ENCODE measurements at regions not wholly inside any gene's neighbourhood (a gene's known extent, or its start where the extent isn't known, plus 50 kb on each side); places are given as distances from the start of the nearest gene placed in this dataset.

DNA sequence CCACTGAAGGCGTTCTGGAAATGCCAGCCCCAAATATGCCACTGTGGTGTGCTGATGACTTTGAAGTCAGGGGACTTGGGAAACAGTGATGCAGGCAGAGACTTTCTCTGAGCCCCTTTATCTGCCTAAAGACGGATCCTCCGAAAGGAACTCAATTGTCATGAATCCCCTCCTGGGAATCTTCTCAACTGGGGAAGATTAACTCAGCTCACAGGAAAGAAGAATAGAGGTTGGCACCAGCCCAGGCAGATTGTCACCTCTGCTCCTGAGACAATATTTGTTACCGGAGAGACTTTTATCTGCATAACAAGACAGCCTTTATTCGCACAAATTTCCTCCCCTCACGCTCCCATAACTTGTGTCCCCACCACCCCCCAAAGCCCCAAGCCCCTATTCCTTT, 414.4 kb downstream of the FUT8 start:
- TF ChIP-seq, protein P1, sequence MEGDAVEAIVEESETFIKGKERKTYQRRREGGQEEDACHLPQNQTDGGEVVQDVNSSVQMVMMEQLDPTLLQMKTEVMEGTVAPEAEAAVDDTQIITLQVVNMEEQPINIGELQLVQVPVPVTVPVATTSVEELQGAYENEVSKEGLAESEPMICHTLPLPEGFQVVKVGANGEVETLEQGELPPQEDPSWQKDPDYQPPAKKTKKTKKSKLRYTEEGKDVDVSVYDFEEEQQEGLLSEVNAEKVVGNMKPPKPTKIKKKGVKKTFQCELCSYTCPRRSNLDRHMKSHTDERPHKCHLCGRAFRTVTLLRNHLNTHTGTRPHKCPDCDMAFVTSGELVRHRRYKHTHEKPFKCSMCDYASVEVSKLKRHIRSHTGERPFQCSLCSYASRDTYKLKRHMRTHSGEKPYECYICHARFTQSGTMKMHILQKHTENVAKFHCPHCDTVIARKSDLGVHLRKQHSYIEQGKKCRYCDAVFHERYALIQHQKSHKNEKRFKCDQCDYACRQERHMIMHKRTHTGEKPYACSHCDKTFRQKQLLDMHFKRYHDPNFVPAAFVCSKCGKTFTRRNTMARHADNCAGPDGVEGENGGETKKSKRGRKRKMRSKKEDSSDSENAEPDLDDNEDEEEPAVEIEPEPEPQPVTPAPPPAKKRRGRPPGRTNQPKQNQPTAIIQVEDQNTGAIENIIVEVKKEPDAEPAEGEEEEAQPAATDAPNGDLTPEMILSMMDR (IDR thresholded peaks at IDR 0.05), result no peak
- no peak for TF ChIP-seq EZH2phosphoT487 (IDR thresholded peaks at IDR 0.05)

Measured in neural progenitor cell (in vitro differentiated cells).